ENCODE measurements at regions not wholly inside any gene's neighbourhood (a gene's known extent, or its start where the extent isn't known, plus 50 kb on each side); places are given as distances from the start of the nearest gene placed in this dataset.

DNA sequence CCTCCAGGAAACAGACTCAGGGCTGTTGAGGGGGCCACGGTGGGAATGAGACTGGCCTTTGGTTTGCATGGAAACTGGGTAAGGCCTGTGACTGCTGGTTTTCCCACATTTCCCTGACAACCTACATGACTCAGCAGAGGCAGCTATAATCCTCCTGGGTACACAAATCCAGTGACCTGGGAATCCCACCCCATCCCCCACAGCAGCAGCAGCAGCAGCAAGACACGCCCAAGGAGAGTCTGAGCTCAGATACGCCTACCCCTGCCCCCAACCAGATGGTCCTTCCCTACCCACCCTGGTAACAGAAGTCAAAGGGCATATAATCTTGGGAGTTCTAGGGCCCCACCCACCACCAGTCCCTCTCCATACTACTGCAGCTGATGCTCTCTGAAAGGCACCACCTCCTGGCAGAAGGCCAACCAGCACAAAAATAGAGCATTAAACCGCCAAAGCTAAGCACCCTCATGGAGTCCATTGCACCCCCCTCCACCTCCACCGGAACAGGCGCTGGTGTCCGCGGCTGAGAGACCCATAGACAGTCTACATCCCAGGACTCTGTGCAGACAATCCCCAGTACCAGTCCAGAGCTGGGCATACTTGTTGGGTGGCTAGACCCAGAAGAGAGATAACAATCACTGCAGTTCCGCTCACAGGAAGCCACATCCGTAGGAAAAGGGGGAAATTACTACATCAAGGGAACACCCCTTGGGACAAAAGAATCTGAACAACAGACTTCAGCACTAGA is 237.2 kb upstream of the SPRY2 start:
- Histone ChIP-seq H3K4me3 (ENCODE audit: low read depth, low read length) (no peak overlapping the region), H3K9me3 (ENCODE audit: control insufficient read depth, insufficient read depth, low read depth, low read length) (no peaks in the 10 kb centered on the region), H3K36me3 (ENCODE audit: control insufficient read depth in 2 of 2, insufficient read depth in 1 of 2, low read length in 2 of 2) (no peaks in the 10 kb centered on the region), H3K27ac (ENCODE audit: extremely low read depth, low read depth, low read length) (no peak overlapping the region), H3K4me1 (ENCODE audit: control insufficient read depth, insufficient read depth, low read length) (no peaks in the 10 kb centered on the region)
- ChIA-PET POLR2A (no interaction called here), CTCF (no interaction called here)
- TF ChIP-seq, protein P1, sequence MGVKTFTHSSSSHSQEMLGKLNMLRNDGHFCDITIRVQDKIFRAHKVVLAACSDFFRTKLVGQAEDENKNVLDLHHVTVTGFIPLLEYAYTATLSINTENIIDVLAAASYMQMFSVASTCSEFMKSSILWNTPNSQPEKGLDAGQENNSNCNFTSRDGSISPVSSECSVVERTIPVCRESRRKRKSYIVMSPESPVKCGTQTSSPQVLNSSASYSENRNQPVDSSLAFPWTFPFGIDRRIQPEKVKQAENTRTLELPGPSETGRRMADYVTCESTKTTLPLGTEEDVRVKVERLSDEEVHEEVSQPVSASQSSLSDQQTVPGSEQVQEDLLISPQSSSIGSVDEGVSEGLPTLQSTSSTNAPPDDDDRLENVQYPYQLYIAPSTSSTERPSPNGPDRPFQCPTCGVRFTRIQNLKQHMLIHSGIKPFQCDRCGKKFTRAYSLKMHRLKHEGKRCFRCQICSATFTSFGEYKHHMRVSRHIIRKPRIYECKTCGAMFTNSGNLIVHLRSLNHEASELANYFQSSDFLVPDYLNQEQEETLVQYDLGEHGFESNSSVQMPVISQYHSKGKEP (tag by site-specific recombination; IDR thresholded peaks at IDR 0.05): no peak
- TF ChIP-seq ZNF521 (tag by site-specific recombination; IDR thresholded peaks at IDR 0.05) (no peak), YY1 (tag by site-specific recombination; IDR thresholded peaks at IDR 0.05) (no peak), ZNF350 (tag by site-specific recombination; IDR thresholded peaks at IDR 0.05) (no peak), ZNF24 (tag by site-specific recombination; IDR thresholded peaks at IDR 0.05) (no peak), ZNF248 (tag by site-specific recombination; IDR thresholded peaks at IDR 0.05) (no peak)
- TF ChIP-seq, protein P2, sequence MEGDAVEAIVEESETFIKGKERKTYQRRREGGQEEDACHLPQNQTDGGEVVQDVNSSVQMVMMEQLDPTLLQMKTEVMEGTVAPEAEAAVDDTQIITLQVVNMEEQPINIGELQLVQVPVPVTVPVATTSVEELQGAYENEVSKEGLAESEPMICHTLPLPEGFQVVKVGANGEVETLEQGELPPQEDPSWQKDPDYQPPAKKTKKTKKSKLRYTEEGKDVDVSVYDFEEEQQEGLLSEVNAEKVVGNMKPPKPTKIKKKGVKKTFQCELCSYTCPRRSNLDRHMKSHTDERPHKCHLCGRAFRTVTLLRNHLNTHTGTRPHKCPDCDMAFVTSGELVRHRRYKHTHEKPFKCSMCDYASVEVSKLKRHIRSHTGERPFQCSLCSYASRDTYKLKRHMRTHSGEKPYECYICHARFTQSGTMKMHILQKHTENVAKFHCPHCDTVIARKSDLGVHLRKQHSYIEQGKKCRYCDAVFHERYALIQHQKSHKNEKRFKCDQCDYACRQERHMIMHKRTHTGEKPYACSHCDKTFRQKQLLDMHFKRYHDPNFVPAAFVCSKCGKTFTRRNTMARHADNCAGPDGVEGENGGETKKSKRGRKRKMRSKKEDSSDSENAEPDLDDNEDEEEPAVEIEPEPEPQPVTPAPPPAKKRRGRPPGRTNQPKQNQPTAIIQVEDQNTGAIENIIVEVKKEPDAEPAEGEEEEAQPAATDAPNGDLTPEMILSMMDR (tag by site-specific recombination; IDR thresholded peaks at IDR 0.05): no peak

DNA sequence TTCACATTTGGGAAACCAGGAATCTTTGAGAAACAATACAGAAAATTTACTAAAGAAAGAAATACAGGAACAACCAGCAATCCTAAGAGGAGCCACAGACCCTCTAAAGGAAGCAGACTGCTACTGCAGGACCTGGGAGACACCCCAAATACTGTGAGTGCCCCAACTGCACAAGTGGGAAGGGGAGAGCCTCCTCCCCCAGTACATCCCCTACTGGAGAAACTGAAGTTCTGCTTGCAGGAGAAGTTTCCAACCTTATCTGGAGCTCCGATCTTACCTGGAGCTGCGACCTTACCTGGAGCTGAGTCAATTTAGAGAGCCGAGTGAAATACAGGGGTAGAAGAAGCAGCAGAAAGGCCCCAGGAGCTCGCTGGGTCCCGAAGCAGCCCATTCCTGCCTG is 236.4 kb upstream of the SPRY2 start:
- CTCF ChIA-PET: no interaction called here
- no peak overlapping the region for H3K4me3 ChIP-seq (ENCODE audit: low read depth, low read length)
- no peaks in the 10 kb centered on the region for H3K36me3 ChIP-seq (ENCODE audit: control insufficient read depth in 2 of 2, insufficient read depth in 1 of 2, low read length in 2 of 2)
- no peak overlapping the region for H3K27ac ChIP-seq (ENCODE audit: extremely low read depth, low read depth, low read length)
- POLR2A ChIA-PET: no interaction called here
- no peaks in the 10 kb centered on the region for H3K4me1 ChIP-seq (ENCODE audit: control insufficient read depth, insufficient read depth, low read length)
- no peaks in the 10 kb centered on the region for H3K9me3 ChIP-seq (ENCODE audit: control insufficient read depth, insufficient read depth, low read depth, low read length)
- TF ChIP-seq ZNF221 (tag by site-specific recombination; IDR thresholded peaks at IDR 0.05; ENCODE audit: borderline replicate concordance) (no peak), ZNF639 (tag by site-specific recombination; IDR thresholded peaks at IDR 0.05) (no peak), ZNF335 (tag by site-specific recombination; conservative IDR thresholded peaks at IDR 0.05) (no peak), ZNF2 (tag by site-specific recombination; IDR thresholded peaks at IDR 0.05) (no peak), ZNF10 (tag by site-specific recombination; IDR thresholded peaks at IDR 0.05) (no peak), ZNF488 (tag by site-specific recombination; IDR thresholded peaks at IDR 0.05) (no peak), ZNF202 (tag by site-specific recombination; IDR thresholded peaks at IDR 0.05; ENCODE audit: borderline replicate concordance) (no peak), ZNF623 (tag by site-specific recombination; IDR thresholded peaks at IDR 0.05) (no peak), ZNF16 (tag by site-specific recombination; IDR thresholded peaks at IDR 0.05; ENCODE audit: low read depth) (no peak), ZNF549 (tag by site-specific recombination; IDR thresholded peaks at IDR 0.05) (no peak), ZNF600 (tag by site-specific recombination; IDR thresholded peaks at IDR 0.05) (no peak), ZNF354C (tag by site-specific recombination; IDR thresholded peaks at IDR 0.05; ENCODE audit: borderline replicate concordance, low read depth) (no peak), ZNF658 (tag by site-specific recombination; IDR thresholded peaks at IDR 0.05) (no peak), ZBTB49 (tag by site-specific recombination; IDR thresholded peaks at IDR 0.05; ENCODE audit: low read depth) (no peak), ZFP69B (tag by site-specific recombination; IDR thresholded peaks at IDR 0.05) (no peak)
- TF ChIP-seq, protein P3, sequence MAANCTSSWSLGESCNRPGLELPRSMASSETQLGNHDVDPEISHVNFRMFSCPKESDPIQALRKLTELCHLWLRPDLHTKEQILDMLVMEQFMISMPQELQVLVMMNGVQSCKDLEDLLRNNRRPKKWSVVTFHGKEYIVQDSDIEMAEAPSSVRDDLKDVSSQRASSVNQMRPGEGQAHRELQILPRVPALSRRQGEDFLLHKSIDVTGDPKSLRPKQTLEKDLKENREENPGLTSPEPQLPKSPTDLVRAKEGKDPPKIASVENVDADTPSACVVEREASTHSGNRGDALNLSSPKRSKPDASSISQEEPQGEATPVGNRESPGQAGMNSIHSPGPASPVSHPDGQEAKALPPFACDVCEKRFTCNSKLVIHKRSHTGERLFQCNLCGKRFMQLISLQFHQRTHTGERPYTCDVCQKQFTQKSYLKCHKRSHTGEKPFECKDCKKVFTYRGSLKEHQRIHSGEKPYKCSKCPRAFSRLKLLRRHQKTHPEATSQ (tag by site-specific recombination; IDR thresholded peaks at IDR 0.05): no peak
- TF ChIP-seq, protein P4, sequence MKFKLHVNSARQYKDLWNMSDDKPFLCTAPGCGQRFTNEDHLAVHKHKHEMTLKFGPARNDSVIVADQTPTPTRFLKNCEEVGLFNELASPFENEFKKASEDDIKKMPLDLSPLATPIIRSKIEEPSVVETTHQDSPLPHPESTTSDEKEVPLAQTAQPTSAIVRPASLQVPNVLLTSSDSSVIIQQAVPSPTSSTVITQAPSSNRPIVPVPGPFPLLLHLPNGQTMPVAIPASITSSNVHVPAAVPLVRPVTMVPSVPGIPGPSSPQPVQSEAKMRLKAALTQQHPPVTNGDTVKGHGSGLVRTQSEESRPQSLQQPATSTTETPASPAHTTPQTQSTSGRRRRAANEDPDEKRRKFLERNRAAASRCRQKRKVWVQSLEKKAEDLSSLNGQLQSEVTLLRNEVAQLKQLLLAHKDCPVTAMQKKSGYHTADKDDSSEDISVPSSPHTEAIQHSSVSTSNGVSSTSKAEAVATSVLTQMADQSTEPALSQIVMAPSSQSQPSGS (tag by site-specific recombination; IDR thresholded peaks at IDR 0.05; ENCODE audit: low read depth): no peak
